NCI-H2107 (cell line): ENCODE measurements at regions not wholly inside any gene's neighbourhood (a gene's known extent, or its start where the extent isn't known, plus 50 kb on each side); places are given as distances from the start of the nearest gene placed in this dataset.
A peak's percentile ranks its signal among the peaks of the same experiment; 100 is the strongest.

Source experiments
- DNase-seq: peaks from one replicate; lab custom pipeline; 2025; lab: John Stamatoyannopoulos, UW

DNA sequence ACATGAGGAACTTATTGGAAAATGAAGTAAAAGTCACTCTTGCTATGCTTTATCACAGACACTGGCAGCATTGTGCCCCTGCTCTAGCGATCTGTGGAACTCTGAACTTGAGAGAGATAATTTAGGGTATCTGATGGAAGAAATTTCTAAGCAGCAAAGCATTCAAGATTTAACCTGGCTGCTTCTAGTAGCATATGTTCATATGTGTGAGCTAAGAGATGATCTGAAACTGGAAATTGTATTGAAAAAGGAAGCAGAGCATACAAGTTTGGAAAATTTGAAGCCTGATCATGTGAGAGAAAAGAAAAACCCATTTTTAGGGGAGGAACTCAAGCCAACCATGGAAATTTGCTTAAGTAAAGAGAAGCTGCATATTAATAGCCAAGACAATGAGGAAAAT, 657.7 kb downstream of the TRAM1L1 start:
- no peak for DNase-seq

DNA sequence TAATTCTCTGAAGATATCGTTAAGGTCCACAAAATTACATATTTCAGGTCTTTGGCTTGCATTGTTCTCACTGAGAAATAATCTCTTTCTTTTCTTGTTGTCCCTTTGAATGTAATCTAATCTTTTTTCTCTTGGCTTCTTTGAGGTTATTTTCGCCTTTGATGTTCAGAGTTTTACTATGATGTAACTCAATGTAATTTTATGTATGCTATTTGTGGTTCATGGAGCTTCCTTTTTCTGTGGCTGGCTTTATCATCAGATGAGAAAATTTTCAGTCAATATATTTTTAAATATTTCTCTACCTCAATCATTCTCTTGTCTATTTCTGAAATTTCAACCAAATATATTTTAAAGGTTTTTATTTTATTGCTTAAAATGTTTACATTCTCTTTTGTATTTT, 672.2 kb downstream of the TRAM1L1 start:
- no peak for DNase-seq

DNA sequence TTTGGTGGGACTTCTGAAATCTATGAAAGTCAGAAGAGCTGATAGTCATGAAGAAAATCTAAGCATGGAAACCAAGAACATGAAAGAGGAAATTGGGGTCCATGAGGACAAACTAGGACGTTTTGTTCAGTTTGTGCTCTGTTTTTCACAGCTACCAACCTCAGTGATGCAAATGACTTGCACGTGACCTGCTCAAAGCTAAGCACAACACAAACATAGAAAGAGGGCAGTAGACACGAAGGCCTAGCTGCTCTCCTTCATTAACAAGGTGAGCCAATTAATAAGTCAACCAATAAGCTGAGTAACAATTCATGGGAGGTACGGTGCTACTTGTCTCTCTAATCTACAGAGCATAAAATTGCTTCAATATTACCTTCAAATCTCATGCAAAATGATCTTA, 684.1 kb downstream of the TRAM1L1 start:
- DNase-seq = no peak

DNA sequence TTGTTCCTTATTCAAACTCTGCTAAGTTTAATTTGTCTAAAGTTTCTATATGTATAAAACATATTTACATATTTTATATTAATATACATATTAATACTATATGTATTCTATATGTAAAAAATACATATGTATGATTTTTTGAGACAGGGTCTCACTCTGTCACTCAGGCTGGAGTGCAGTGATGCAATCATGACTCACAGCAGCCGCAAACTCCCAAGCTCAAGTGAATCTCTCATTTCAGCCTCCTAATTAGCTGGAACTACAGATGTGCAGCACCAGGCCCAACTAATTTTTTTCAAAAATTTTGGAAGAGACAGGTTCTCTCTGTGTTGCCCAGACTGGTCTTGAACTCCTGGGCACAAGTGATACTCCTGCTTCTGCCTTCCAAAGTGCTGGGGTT, 684.9 kb downstream of the TRAM1L1 start:
- no peak for DNase-seq

DNA sequence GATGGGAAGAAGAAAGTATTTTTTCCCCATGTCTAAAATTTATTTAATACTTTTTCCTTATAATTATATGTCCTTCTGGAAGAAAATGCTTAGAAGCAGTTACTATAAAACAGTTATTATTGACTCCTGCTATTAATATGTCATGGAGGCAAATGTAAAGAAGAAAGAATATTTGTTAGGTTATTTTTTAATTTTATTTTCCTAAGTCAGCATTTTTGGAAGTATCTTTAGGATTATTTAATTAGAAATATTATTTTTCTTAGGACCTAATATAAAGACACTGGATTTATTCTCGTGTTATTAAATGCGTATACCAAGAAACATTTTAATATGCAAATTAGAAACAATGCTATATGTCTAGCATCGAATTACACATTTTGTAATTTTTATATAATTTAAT, 687.7 kb downstream of the TRAM1L1 start:
- DNase-seq = no peak

DNA sequence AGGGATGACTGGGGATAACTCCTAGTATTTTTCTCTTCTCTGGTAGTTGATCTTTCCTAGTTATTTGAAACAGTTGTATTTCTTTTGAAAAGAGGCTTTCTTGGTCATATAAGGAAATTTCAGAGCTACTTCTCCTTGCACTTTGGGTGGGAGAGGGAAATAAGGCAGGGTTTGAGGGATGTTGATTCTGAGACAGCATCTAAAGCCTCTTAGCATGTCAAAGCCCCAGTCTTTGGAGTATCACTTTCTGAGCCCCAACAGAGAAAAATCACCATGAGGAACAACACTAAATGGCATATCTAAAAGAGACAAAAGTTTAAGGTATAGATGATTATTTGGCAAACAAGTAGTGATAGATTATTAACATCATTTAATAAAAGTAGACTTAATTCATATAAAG, 688.1 kb downstream of the TRAM1L1 start:
- DNase-seq = no peak

DNA sequence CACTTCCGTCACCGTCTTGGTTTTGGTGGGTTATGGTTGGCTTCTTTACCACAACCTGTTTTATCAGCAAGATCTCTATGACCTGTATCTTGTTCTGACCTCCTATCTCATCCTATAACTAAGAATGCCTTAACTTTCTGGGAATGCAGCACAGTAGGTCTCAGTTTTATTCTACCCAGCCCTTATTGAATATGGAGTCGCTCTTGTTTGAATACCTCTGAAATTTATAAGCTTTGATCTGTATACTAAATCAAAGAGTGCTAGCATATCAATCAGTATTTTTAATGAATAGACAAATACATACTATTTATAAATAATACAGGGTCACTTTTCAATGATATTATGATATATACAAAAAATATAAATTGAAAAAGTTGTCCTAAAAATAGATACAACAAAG, 690.0 kb downstream of the TRAM1L1 start:
- DNase-seq = no peak

DNA sequence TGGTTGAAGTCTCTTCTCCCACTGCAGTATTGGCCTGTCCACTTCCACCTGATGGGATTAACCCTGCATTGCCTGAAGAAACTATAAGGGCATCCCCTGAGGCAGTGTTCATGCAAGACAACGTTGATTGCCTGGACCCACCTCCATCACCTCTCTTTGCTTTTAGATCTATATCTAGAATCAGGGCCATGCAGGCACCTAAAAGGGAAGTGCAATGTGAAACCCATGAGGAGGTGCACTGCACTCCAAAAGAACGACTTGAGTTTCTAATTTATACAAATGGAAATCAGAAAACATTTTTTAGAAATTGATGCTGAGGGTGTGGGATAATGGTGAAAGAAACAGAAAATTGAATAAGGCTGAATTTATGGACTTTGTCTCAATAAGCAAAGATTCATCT, 694.4 kb downstream of the TRAM1L1 start:
- no peak for DNase-seq

DNA sequence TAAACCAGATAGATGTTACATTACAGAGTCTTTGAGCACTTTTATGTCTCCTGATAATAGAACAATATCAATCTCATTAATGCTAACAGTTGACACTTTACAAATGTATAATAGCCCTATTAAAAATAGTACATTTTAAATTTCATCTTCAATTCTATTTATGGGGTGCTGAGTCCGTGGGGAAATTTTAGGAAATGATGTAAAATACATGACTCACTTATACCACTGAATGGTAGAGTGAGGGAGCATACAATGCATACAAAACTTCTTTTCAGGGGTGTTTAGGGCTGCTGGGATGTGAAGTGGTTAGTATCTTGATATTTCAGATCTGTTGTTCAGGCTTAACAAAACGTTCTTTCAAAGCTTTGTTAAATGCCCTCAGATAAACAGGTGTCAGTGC, 696.2 kb downstream of the TRAM1L1 start:
- DNase-seq = no peak

DNA sequence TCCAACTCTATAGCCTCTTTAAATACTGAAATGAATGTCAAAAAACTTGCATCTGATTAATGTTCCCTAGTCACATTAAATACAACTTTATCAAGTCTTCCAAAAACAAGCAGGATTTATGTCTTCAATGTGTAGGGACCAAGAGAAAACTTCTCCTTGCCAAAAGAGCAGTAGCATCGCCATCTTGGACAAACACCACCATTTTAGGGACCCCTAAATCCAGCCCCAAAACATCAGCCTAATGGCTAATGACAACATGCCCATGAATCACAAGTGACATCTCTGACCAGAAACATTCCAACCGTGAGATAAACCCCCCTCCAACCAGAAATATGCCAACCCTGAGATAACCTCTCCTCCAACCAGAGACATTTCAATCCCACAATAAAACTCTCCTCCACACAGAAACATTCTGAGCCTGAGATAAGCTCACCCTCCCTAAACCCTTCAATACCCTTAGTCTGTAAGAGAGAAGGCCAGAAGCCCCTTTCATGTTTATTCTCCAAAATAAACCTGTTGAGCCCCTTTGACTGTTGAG, 697.4 kb downstream of the TRAM1L1 start:
- no peak for DNase-seq

DNA sequence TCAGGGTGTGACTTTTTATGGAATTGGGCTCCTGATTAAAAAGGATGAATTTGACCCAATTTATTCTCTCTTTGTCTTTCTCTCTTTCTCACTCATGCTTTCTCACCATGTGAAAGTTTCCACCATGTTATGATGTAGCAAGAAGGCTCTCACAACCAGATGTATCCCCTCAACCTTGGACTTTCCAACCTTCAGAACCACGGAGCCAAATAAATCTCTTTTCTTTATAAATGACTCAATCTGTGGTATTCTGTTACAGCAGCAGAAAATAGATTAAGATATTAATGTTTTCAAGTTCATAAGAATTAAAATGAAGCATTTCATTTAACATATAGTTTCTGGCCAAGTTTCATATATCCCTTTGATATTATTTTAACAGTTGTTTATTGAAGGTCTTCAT, 698.5 kb downstream of the TRAM1L1 start:
- DNase-seq = no peak

DNA sequence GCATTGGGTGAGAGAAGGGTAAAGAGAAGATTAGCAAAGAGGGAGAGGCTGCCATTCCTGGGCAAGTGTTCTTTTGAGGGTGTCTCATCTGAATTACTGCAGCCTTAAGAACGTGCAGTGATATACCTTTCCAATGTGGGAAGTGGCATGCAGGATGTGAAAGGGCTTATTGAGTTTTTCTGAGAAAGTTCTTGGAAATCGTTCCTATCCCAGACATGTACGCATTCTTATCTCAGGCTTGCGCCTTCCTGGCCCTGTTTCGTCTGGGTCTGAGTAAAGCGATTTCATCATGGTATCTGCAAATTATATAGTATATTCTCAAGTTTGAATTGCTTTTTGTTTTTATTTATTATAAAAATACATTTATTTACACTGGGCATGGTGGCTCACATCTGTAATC, 699.8 kb downstream of the TRAM1L1 start:
- DNase-seq = no peak

DNA sequence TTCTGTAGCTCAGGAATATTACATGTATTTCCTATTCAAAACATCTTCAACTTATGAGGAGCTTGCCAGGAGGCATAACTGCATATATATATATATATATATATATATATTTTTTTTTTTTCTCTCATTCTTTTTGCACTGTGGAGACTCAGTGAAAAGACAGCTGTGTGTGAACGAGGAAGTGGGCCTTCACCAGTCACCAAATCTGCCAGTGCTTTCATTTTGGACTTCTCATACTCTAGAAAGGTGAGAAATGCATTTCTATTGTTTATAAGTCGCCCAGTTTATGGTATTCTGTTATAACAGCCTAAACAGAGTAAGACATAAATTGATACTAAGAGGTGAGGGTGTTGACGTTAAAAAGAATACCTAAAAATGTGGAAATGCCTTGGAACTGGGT, 710.6 kb downstream of the TRAM1L1 start:
- DNase-seq = no peak

DNA sequence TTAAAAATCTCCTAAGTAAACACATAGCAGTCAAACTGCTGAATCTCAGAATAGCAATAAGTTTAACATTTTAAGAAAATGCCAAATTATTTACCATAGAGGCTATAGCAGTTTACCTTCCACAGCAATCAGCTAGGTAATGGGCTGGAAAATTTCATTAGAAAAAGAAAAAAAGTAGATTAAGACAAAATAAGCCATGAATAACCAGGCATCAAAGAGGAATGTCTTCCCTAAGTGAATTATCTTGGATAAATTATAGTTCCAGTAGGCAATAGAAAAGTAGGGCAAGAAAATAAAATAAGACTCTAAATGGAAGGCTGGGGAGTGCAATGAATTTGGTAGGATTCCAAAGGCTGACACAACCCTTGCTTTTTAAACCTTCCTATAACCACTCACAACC, 722.8 kb downstream of the TRAM1L1 start:
- DNase-seq = no peak

DNA sequence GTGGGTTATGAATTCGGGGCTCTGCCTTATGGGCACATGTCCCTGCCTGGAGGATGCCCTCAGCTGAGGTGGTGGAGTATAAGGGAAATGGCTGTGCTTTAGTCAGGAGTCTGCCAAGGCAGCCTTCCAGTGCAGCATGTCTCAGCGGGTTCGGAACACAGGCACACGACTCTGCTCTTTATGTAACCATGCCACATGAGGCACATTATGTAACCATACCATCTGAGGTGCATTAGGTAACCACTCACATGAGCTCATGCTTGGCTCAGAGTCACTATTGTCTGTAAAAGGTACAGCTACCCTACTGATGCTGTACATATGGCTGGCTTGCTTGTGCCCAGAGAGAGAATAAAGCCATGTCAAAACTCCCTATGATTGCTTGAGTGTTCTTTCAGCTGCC, 723.6 kb downstream of the TRAM1L1 start:
- no peak for DNase-seq

DNA sequence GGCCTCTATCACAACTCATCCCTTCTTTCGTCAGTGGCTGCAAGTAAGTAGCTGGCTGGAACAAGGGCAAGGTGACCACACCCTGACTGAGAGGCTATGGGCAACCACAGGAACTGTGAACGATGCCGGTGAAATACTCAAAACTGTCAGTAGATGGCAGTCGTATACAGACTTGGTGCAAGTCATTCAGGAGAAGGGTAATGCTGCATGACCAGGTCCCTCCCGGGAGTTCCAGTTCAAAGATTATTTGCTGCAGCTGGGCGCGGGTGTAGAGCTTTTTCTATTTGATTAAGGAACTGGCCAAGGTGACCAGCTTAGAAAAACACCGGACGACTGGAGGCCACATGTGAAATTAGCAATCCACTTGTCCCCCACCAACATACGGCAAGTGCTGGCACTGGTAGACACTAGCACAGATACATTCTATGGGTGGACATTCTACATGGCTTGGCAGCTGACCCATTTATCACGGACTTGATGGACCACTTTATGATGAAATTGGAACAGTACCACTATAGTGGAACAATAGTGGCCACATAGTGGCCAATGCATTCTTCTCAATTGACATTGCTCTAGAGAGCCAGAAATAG, 726.6 kb downstream of the TRAM1L1 start:
- peak; percentile 1 for DNase-seq

DNA sequence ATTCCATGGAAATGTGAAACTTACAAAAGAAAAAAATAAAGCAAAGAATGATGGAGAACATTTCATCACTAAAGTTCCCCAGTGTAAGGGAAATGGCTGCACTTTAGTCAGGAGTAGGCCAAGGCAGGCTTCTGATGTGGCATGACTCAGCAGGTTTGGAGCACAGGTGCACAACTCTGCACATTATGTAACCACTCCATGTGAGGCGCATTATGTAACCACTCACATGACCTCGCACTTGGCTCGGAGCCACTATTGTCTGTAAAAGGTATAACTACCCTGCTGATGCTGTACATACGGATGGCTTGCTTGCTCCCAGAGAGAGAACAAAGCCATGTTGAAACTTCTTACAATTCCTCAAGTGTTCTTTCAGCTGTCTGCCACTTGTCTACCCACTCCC, 727.6 kb downstream of the TRAM1L1 start:
- no peak for DNase-seq

DNA sequence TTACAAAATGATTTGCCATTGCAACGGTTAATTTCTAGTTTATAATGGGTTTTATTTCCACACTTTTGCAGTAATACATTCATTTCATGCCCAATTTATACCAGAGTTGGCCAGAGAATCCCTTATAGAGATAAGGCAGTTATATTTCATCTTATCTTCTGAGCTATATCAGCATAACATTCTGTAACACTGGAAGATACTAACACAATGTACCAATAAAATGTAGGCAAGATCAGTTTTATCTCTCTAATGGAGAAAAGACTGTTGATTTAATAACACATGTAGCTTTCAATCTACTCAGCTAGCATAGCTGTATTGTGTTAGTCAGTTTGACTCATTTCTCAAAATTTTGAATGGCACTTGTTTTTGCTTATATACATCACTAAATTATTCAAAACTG, 738.6 kb downstream of the TRAM1L1 start:
- no peak for DNase-seq

DNA sequence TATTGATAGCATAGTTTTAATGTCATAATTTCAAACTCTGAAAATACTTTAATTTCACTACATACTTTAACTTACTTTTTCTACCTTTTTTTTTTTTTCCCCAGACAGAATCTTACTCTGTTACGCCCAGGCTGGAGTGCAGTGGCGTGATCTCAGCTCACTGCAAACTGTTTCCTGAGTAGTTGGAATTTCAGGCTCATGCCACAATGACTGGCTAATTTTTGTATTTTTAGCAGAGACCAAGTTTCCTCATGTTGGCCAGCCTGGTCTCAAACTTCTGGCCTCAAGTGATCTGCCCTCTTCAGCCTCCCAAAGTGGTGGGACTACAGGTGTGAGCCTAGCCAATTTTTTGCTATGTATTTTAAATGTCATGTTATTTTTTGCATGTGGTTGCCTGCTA, 741.6 kb downstream of the TRAM1L1 start:
- DNase-seq = no peak

DNA sequence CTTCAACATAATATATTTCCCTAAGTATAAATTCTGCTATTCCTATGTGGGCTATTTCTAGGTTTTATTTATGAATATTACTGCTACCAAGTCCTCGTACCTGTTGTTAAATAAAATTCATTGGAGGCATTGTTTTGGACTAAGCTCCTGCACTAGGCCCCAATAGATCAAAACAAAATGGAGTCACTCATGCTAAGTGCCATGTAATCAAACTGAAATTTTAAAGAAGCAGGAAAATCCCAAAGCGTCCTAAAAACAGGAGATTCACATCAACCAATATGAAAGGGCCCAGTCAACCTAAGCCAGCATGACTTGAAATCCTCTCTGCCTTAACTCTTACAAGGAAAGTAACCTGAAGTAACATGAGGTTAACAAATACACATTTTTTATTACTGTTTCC, 743.2 kb downstream of the TRAM1L1 start:
- no peak for DNase-seq

DNA sequence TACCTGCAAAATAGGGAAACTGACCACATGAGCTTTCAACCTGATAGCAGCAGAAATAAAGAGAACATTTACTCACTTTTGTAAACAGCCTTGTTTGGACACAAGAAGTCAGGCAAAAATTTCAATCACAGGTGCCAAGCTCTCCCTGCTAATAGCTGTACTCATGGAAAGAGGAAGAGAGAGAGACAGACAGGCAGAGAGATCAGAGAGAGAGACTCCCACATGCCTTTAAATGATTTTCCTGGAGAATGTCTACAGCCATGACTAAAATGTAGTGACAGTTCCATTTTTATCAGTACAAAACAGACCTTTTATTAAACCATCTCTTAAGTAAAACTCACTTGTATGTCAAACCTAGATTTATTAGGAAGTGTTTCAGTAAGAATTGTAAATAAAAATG, 752.9 kb downstream of the TRAM1L1 start:
- no peak for DNase-seq

DNA sequence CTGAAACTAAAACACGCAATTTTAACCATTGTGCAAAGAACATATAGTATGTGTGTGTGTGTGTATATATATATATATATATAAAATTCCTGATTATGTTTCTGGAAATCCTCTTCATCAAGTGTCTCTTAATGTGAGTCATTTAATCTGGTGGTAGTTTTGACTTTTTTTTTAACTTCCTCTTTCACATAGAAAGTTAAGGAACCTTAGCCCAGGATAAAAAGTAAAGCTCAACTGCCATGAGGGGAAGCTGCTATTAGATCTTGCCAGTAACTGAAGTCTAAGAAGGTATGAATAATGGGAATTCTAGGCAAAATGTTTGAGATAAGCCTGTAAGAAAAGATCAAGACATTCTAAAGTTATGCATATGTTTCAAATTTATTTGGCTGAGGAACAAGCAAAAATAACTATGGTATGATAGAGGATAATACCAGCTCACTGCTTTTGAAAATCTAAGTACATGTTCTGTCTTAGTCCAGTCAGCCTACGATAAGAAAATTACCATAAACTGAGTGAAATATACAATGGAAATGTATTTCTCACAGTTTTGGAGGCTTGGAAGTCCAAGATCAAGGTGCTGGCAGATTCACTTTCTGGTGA, 757.0 kb downstream of the TRAM1L1 start:
- DNase-seq = no peak

DNA sequence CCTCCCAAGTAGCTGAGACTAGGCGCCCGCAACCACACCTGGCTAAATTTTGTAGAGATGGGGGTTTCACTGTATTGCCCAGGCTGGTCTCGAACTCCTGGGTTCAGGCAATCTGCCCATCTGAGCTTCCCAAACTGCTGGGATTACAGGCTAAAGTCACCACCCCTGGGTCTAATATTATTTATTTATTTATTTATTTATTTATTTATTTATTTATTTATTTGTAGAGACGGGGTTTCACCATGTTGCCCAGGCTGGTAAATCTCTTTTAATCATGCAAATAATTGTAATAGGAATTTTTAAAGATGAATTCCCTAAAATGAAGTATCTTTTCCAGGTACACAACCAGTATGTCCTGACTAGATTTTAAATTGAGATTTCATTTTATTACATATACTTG, 761.8 kb downstream of the TRAM1L1 start:
- no peak for DNase-seq

DNA sequence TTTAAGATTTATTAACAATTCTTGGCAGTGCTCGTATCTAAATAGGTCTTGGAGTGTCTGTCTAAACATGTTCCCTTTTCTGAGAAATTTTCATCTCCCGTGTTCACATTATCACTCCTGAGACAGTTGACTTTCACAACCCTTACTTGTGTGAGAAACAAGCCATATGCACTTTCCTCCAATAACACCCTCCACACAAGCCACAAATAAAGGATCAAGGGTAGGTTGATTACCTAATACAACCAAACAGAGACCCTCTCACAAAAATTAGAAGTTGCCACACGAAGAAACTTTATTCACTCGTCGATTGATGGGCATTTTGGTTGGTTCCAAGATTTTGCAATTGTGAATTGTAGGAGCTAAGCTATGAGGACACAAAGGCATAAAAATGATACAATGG, 763.9 kb downstream of the TRAM1L1 start:
- DNase-seq = no peak
